Smooth muscle cell (in vitro differentiated cells): ENCODE measurements at regions not wholly inside any gene's neighbourhood (a gene's known extent, or its start where the extent isn't known, plus 50 kb on each side); places are given as distances from the start of the nearest gene placed in this dataset.

Source experiments
- DNase-seq: peaks from one replicate; lab custom pipeline; 2025; ENCODE audit not compliant: unreplicated experiment; lab: John Stamatoyannopoulos, UW
- H2AFZ ChIP-seq: fragments of 200-600 bp; sonication (generic); 2 replicates; pipeline ENCODE4 v1.6.0; 2016; ENCODE audit warnings: antibody characterized with exemption, low read depth, mild to moderate bottlenecking
- H3F3A ChIP-seq: fragments of 200-600 bp; sonication (generic); 2 replicates; pipeline ENCODE4 v1.6.0; 2017; ENCODE audit warnings: antibody characterized with exemption, low read depth
- H3K27ac ChIP-seq: fragments of 200-600 bp; sonication (generic); 2 replicates; pipeline ENCODE4 v1.5.1; 2016; ENCODE audit warnings: low read depth, mild to moderate bottlenecking
- H3K27me3 ChIP-seq: fragments of 200-600 bp; sonication (generic); 2 replicates; pipeline ENCODE4 v1.6.1; 2016; ENCODE audit warnings: low read depth, mild to moderate bottlenecking
- H3K36me3 ChIP-seq: fragments of 200-600 bp; sonication (generic); 2 replicates; pipeline ENCODE4 v1.5.1; 2016; ENCODE audit warnings: low read depth
- H3K4me1 ChIP-seq: fragments of 200-600 bp; sonication (generic); 2 replicates; pipeline ENCODE4 v1.5.1; 2016; ENCODE audit warnings: low read depth
- H3K4me2 ChIP-seq: fragments of 200-600 bp; sonication (generic); 2 replicates; pipeline ENCODE4 v1.6.0; 2016; ENCODE audit warnings: mild to moderate bottlenecking
- H3K4me3 ChIP-seq: fragments of 200-600 bp; sonication (generic); 2 replicates; pipeline ENCODE4 v1.5.1; 2016; ENCODE audit warnings: mild to moderate bottlenecking
- H3K79me2 ChIP-seq: fragments of 200-600 bp; sonication (generic); 2 replicates; pipeline ENCODE4 v1.6.0; 2016; ENCODE audit warnings: low read depth, mild to moderate bottlenecking
- H3K9ac ChIP-seq: fragments of 200-600 bp; sonication (generic); 2 replicates; pipeline ENCODE4 v1.6.0; 2016; ENCODE audit warnings: low read depth
- H3K9me3 ChIP-seq: fragments of 200-600 bp; sonication (generic); replicated peaks from 2 replicates; pipeline ENCODE4 v1.5.1; 2016; ENCODE audit warnings: low read depth
- H4K20me1 ChIP-seq: fragments of 200-600 bp; sonication (generic); 2 replicates; pipeline ENCODE4 v1.6.0; 2016; ENCODE audit warnings: low read depth
- CTCF ChIP-seq: fragments of 200-600 bp; sonication (generic); IDR thresholded peaks from 2 replicates; pipeline ENCODE4 v1.5.1; 2017; ENCODE audit warnings: borderline replicate concordance, mild to moderate bottlenecking, antibody characterized with exemption; ENCODE audit not compliant: insufficient read depth, poor library complexity, severe bottlenecking
- WGBS: methylation state at CpG from one replicate; pipeline ENCODE4 v1.1.7; 2016; ENCODE audit warnings: low lambda C conversion rate; 5-methylcytosine and 5-hydroxymethylcytosine counted together

GRCh38 chr12:131612092-131612755 is 98.7 kb upstream of the SFSWAP start:
- H3K4me3 ChIP-seq = no peak overlapping the region
- no peaks in the 10 kb centered on the region for H3K4me1 ChIP-seq
- H3K9me3 ChIP-seq = no peaks in the 10 kb centered on the region
- no peak for DNase-seq
- no peaks in the 10 kb centered on the region for H4K20me1 ChIP-seq
- H3K36me3 ChIP-seq = no peaks in the 10 kb centered on the region
- no peaks in the 10 kb centered on the region for H3K79me2 ChIP-seq
- H3F3A ChIP-seq = no peaks in the 10 kb centered on the region
- no peak overlapping the region for H3K27ac ChIP-seq
- 93% methylated on average over 21 of the region's 21 CpGs for WGBS
- H3K9ac ChIP-seq = no peak overlapping the region
- no peak overlapping the region for H3K4me2 ChIP-seq
- no peak overlapping the region for H2AFZ ChIP-seq
- H3K27me3 ChIP-seq = no peaks in the 10 kb centered on the region
- no peak for TF ChIP-seq CTCF

GRCh38 chr12:131613186-131613585 is 97.7 kb upstream of the SFSWAP start:
- Histone ChIP-seq H4K20me1 (no peaks in the 10 kb centered on the region), H3F3A (no peaks in the 10 kb centered on the region), H3K9me3 (no peaks in the 10 kb centered on the region), H3K4me3 (no peak overlapping the region), H3K27ac (no peak overlapping the region), H2AFZ (no peak overlapping the region), H3K9ac (no peak overlapping the region), H3K79me2 (no peaks in the 10 kb centered on the region), H3K36me3 (no peaks in the 10 kb centered on the region), H3K4me2 (no peak overlapping the region), H3K4me1 (no peaks in the 10 kb centered on the region), H3K27me3 (no peaks in the 10 kb centered on the region)
- no peak for DNase-seq
- TF ChIP-seq CTCF = no peak
- WGBS = 89% methylated on average over 11 of the region's 11 CpGs

- Histone ChIP-seq H3K9me3 (no peaks in the 10 kb centered on the region), H3F3A (no peaks in the 10 kb centered on the region), H3K9ac (no peak overlapping the region), H2AFZ (no peak overlapping the region), H4K20me1 (no peaks in the 10 kb centered on the region), H3K27me3 (no peaks in the 10 kb centered on the region), H3K36me3 (no peaks in the 10 kb centered on the region), H3K4me2 (no peak overlapping the region), H3K27ac (no peak overlapping the region), H3K79me2 (no peaks in the 10 kb centered on the region), H3K4me3 (no peak overlapping the region), H3K4me1 (no peaks in the 10 kb centered on the region)
- no peak for DNase-seq
- WGBS = 96% methylated on average over 13 of the region's 13 CpGs
- no peak for TF ChIP-seq CTCF
Observed at GRCh38 chr12:131613678-131614077, 97.2 kb upstream of the SFSWAP start.
